K562 (cell line): ENCODE measurements at regions not wholly inside any gene's neighbourhood (a gene's known extent, or its start where the extent isn't known, plus 50 kb on each side); places are given as distances from the start of the nearest gene placed in this dataset.

ENCODE experiments used
- ATAC-seq: fragments of 200-7000 bp; cut with Tn5 transposase; 3 replicates; pipeline ENCODE4 v1.9.1; 2020; ENCODE audit warnings: moderate library complexity
- BruUV-seq: library from RNA; stranded (reverse); fragments of 400-500 nt; replicated peaks from 2 replicates; lab custom pipeline; 2021; lab: Mats Ljungman, UMichigan
- CTCF ChIA-PET: fragments of 300-600 bp; formaldehyde crosslinking; extraction: SDS; loops from one replicate; lab custom pipeline; 2021; ENCODE audit warnings: low intra/inter-chr PET ratio; lab: Yijun Ruan, JAX
- POLR2A ChIA-PET: fragments of 300-600, 350-650 bp; sonication (Branson Sonifier 250); formaldehyde crosslinking; extraction: SDS; loops from one replicate; lab custom pipeline; 2021; ENCODE audit warnings: antibody characterized with exemption, inconsistent platforms; lab: Yijun Ruan, JAX
- DNase-seq, 4 experiments: peaks; one replicate each; pipeline versions ENCODE4 v3.0.0 to v3.0.0-alpha.2; 2011 to 2018; ENCODE audit warnings: low spot score in 3 of 4, mixed read lengths in 3 of 4; ENCODE audit errors: extremely low read depth in 1 of 4
- FAIRE-seq: peaks from 2 replicates; lab custom pipeline; 2011; peaks lifted over from hg19 to GRCh38; lab: Jason Lieb, UNC
- H2AFZ ChIP-seq: 2 replicates; pipeline ENCODE4 v1.6.0; 2011; ENCODE audit warnings: low read depth, low read length, control low read depth, inconsistent platforms
- H3K27ac ChIP-seq: fragments of 200-600 bp; 3 replicates; pipeline ENCODE4 v1.8.0; 2011; ENCODE audit warnings: low read depth, mild to moderate bottlenecking, control low read depth, inconsistent platforms, low read length, moderate library complexity, mixed read lengths; ENCODE audit errors: extremely low read depth
- H3K27me3 ChIP-seq, 2 experiments: fragments of 300-600 bp in 1 of 2; 2 replicates in 1 of 2; 3 replicates in 1 of 2; pipeline versions ENCODE4 v1.6.0 to v1.8.0; 2011; ENCODE audit warnings: inconsistent platforms in 2 of 2, low read length in 2 of 2, mild to moderate bottlenecking in 1 of 2, mixed read lengths in 1 of 2, moderate library complexity in 1 of 2; ENCODE audit not compliant: control insufficient read depth in 2 of 2, insufficient read depth in 2 of 2
- H3K36me3 ChIP-seq: fragments of 300-600 bp; 3 replicates; pipeline ENCODE4 v1.8.0; 2011; ENCODE audit warnings: mild to moderate bottlenecking, low read length, inconsistent platforms; ENCODE audit not compliant: control insufficient read depth, insufficient read depth
- H3K4me1 ChIP-seq, 2 experiments: fragments of 200-600 bp in 1 of 2; replicated peaks in 1 of 2; 2 replicates in 1 of 2; 3 replicates in 1 of 2; pipeline versions ENCODE4 v1.5.1 to v1.8.0; 2011; ENCODE audit warnings: inconsistent platforms in 2 of 2, low read length in 2 of 2, mild to moderate bottlenecking in 1 of 2, mixed read lengths in 1 of 2, moderate library complexity in 1 of 2; ENCODE audit not compliant: control insufficient read depth in 2 of 2, insufficient read depth in 2 of 2
- H3K4me2 ChIP-seq: 2 replicates; pipeline ENCODE4 v1.6.1; 2011; ENCODE audit warnings: low read length, control low read depth, inconsistent platforms, mixed read lengths; ENCODE audit not compliant: insufficient read depth
- H3K4me3 ChIP-seq: fragments of 200-600 bp; sonication (generic), shearing (Covaris generic); 2 replicates; pipeline ENCODE4 v1.5.1; 2016; ENCODE audit warnings: control low read depth, inconsistent platforms
- H3K79me2 ChIP-seq: fragments of 200-600 bp; 3 replicates; pipeline ENCODE4 v1.8.0; 2011; ENCODE audit warnings: low read length, inconsistent platforms; ENCODE audit not compliant: control insufficient read depth, insufficient read depth
- H3K9ac ChIP-seq, 2 experiments: 2 replicates each; pipeline versions ENCODE4 v1.6.0 to v1.6.1; 2011; ENCODE audit warnings: low read depth in 2 of 2, low read length in 2 of 2, control low read depth in 1 of 2, inconsistent platforms in 1 of 2, mild to moderate bottlenecking in 1 of 2, mixed read lengths in 1 of 2; ENCODE audit not compliant: insufficient read depth in 1 of 2
- H3K9me1 ChIP-seq: one replicate; pipeline ENCODE4 v1.6.0; 2011; ENCODE audit warnings: inconsistent platforms, mild to moderate bottlenecking, low read length, moderate library complexity; ENCODE audit not compliant: control insufficient read depth, insufficient read depth
- H3K9me3 ChIP-seq: replicated peaks from 2 replicates; pipeline ENCODE4 v1.5.1; 2011; ENCODE audit warnings: low read depth, low read length, inconsistent platforms; ENCODE audit not compliant: control insufficient read depth, insufficient read depth
- H4K20me1 ChIP-seq: replicated peaks from 2 replicates; pipeline ENCODE4 v1.6.1; 2011; ENCODE audit warnings: low read length, inconsistent platforms, mixed read lengths; ENCODE audit not compliant: control insufficient read depth, insufficient read depth
- ARNT ChIP-seq, 2 experiments: fragments of 450-650 bp; IDR thresholded peaks; 2 replicates each; pipeline ENCODE4 v1.6.1; 2016; ENCODE audit warnings: mild to moderate bottlenecking in 1 of 2
- CBFB ChIP-seq: sonication (generic); formaldehyde crosslinking; IDR thresholded peaks from 2 replicates; pipeline ENCODE4 v1.4.0; 2020; ENCODE audit warnings: mild to moderate bottlenecking, missing genetic modification reagents
- CBX2 ChIP-seq: fragments of 200-600 bp; sonication (generic); IDR thresholded peaks from one replicate; pipeline ENCODE4 v1.6.1; 2012; ENCODE audit warnings: mild to moderate bottlenecking, low read length, inconsistent platforms; ENCODE audit not compliant: insufficient read depth, poor library complexity, severe bottlenecking
- GABPB1 ChIP-seq: sonication (generic); formaldehyde crosslinking; IDR thresholded peaks from 2 replicates; pipeline ENCODE4 v1.8.0; 2022; ENCODE audit warnings: mild to moderate bottlenecking, missing genetic modification reagents
- SETDB1 ChIP-seq: IDR thresholded peaks from one replicate; pipeline ENCODE4 v1.6.1; 2012; ENCODE audit warnings: low read length, control low read depth, inconsistent platforms
- TEAD4 ChIP-seq, 2 experiments: sonication (generic) in 1 of 2; formaldehyde crosslinking in 1 of 2; IDR thresholded peaks; 2 replicates each; pipeline versions ENCODE4 v1.6.1 to v1.8.0; 2012 to 2022; ENCODE audit warnings: borderline replicate concordance in 1 of 2, inconsistent platforms in 1 of 2, low read length in 1 of 2, mild to moderate bottlenecking in 1 of 2, missing genetic modification reagents in 1 of 2
- WGBS: fragments of 100-300 bp; shearing (Covaris generic); methylation state at CpG from one replicate; pipeline ENCODE4 v1.1.6; 2016; ENCODE audit warnings: low coverage, mixed read lengths; ENCODE audit not compliant: insufficient coverage; ENCODE audit errors: missing lambda C conversion rate; 5-methylcytosine and 5-hydroxymethylcytosine counted together
- in situ Hi-C: fragments of 300-500 bp; cut with MboI; formaldehyde crosslinking; loops from 4 replicates; pipeline ENCODE4 v1.15.0; 2018; ENCODE audit warnings: inconsistent platforms, mixed read lengths
- intact Hi-C: fragments of 100-400 bp; cut with micrococcal nuclease; formaldehyde crosslinking; loops from 2 replicates; pipeline ENCODE4 v1.14.2; 2022
- TF ChIP-seq, protein P1 (sequence below), 2 experiments: fragments of 450-650 bp; IDR thresholded peaks; 2 replicates each; pipeline ENCODE4 v1.6.1; 2016; ENCODE audit warnings: mild to moderate bottlenecking in 2 of 2, borderline replicate concordance in 1 of 2, low read depth in 1 of 2, moderate library complexity in 1 of 2
- TF ChIP-seq, protein P2 (sequence below): IDR thresholded peaks from 2 replicates; pipeline ENCODE4 v1.6.1; 2011; ENCODE audit warnings: borderline replicate concordance, low read depth, mild to moderate bottlenecking, moderate library complexity, low read length; ENCODE audit not compliant: insufficient read depth, poor library complexity, severe bottlenecking
- TF ChIP-seq, protein P3 (sequence below): fragments of 250-450 bp; sonication (Bioruptor Pico); IDR thresholded peaks from 2 replicates; pipeline ENCODE4 v1.8.0; 2022; ENCODE audit warnings: inconsistent platforms

DNA sequence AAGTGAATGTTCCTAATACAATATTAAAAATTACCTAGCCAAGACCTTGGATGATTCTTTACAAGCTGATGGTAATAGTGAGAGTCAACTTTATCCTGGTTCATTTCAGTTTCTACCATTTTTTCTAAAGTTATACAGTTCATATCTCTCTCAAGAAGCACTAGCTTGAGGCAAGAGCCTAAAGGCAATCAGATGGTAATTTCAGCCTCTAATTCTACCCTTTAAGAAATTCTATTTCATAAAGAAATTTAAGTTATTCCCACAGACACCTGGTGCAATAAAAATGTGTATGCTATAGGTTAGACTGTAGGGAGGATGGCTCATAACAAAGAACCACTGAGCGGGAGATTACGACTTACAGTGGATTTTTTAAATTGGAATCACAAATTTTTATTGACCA is 984.2 kb upstream of the ADGRL3 start:
- in situ Hi-C loops = no loop called here
- no peak for FAIRE-seq
- no peak for TF ChIP-seq CBX2
- TF ChIP-seq, protein P1, sequence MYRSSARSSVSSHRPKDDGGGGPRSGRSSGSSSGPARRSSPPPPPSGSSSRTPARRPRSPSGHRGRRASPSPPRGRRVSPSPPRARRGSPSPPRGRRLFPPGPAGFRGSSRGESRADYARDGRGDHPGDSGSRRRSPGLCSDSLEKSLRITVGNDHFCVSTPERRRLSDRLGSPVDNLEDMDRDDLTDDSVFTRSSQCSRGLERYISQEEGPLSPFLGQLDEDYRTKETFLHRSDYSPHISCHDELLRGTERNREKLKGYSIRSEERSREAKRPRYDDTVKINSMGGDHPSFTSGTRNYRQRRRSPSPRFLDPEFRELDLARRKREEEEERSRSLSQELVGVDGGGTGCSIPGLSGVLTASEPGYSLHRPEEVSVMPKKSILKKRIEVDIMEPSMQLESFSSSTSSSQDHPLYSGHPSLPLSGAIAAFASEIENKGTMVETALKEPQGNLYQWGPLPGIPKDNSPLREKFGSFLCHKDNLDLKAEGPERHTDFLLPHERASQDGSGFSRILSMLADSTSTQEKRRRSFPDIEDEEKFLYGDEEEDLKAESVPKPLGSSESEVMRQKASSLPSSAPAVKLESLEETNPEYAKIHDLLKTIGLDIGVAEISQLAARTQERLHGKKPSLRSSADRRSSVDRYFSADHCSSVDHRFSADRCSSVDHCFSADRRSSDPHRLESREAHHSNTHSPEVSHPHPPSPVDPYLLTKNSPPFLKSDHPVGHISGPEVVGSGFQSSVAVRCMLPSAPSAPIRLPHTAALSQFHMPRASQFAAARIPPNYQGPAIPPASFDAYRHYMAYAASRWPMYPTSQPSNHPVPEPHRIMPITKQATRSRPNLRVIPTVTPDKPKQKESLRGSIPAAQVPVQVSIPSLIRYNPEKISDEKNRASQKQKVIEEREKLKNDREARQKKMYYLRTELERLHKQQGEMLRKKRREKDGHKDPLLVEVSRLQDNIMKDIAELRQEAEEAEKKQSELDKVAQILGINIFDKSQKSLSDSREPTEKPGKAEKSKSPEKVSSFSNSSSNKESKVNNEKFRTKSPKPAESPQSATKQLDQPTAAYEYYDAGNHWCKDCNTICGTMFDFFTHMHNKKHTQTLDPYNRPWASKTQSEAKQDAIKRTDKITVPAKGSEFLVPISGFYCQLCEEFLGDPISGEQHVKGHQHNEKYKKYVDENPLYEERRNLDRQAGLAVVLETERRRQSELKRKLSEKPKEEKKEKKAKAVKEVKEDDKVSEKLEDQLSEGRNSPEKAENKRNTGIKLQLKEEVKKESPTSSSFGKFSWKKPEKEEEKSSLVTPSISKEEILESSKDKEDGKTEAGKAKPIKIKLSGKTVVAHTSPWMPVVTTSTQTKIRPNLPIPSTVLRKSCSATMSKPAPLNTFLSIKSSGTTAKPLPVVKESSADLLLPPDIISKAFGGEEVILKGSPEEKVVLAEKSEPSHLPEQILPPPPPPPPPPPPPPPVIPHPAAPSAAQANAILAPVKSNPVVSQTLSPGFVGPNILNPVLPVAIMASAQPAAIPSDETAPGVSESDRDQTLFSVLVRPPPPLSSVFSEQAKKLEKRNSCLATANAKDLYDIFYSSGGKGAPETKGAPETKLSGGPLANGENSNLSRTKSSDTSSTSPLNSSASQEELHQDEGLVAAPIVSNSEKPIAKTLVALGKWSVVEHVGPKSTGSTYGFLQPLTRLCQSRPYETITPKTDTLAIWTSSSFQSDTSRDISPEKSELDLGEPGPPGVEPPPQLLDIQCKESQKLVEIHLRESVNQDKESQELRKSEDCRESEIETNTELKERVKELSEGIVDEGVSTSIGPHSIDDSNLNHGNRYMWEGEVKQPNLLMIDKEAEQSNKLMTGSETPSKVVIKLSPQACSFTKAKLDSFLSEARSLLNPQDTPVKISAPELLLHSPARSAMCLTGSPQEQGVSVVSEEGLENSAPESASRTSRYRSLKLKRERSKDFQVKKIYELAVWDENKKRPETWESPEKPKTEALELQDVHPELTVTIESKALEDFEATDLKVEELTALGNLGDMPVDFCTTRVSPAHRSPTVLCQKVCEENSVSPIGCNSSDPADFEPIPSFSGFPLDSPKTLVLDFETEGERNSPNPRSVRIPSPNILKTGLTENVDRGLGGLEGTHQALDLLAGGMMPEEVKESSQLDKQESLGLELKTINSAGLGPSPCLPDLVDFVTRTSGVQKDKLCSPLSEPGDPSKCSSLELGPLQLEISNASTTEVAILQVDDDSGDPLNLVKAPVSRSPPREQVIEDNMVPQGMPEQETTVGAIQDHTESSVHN (IDR thresholded peaks at IDR 0.05; ENCODE audit: borderline replicate concordance in 1 of 2, low read depth in 1 of 2) = no peak
- TF ChIP-seq, protein P2, sequence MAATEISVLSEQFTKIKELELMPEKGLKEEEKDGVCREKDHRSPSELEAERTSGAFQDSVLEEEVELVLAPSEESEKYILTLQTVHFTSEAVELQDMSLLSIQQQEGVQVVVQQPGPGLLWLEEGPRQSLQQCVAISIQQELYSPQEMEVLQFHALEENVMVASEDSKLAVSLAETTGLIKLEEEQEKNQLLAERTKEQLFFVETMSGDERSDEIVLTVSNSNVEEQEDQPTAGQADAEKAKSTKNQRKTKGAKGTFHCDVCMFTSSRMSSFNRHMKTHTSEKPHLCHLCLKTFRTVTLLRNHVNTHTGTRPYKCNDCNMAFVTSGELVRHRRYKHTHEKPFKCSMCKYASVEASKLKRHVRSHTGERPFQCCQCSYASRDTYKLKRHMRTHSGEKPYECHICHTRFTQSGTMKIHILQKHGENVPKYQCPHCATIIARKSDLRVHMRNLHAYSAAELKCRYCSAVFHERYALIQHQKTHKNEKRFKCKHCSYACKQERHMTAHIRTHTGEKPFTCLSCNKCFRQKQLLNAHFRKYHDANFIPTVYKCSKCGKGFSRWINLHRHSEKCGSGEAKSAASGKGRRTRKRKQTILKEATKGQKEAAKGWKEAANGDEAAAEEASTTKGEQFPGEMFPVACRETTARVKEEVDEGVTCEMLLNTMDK = no peak
- no peak for TF ChIP-seq CBFB (CRISPR knock-in tag)
- TF ChIP-seq GABPB1 (CRISPR knock-in tag) = no peak
- no peak for TF ChIP-seq SETDB1
- TF ChIP-seq, protein P3, sequence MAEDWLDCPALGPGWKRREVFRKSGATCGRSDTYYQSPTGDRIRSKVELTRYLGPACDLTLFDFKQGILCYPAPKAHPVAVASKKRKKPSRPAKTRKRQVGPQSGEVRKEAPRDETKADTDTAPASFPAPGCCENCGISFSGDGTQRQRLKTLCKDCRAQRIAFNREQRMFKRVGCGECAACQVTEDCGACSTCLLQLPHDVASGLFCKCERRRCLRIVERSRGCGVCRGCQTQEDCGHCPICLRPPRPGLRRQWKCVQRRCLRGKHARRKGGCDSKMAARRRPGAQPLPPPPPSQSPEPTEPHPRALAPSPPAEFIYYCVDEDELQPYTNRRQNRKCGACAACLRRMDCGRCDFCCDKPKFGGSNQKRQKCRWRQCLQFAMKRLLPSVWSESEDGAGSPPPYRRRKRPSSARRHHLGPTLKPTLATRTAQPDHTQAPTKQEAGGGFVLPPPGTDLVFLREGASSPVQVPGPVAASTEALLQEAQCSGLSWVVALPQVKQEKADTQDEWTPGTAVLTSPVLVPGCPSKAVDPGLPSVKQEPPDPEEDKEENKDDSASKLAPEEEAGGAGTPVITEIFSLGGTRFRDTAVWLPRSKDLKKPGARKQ (CRISPR knock-in tag) = no peak
- TF ChIP-seq TEAD4 (IDR thresholded peaks at IDR 0.05; ENCODE audit: low read length) = no peak
- TF ChIP-seq TEAD4 (CRISPR knock-in tag; IDR thresholded peaks at IDR 0.05; ENCODE audit: borderline replicate concordance) = no peak
- TF ChIP-seq ARNT (IDR thresholded peaks at IDR 0.05) = no peak

More for the DNA sequence above, 984.2 kb upstream of the ADGRL3 start:
- Histone ChIP-seq H3K36me3 (no peaks in the 10 kb centered on the region), H3K27me3 (no peaks in the 10 kb centered on the region), H3K79me2 (no peaks in the 10 kb centered on the region), H2AFZ (no peak overlapping the region), H3K9ac (no peak overlapping the region), H3K4me3 (no peak overlapping the region), H4K20me1 (no peaks in the 10 kb centered on the region), H3K4me1 (no peaks in the 10 kb centered on the region), H3K9me1 (no peaks in the 10 kb centered on the region), H3K27ac (no peak overlapping the region), H3K4me2 (no peak overlapping the region), H3K9me3 (no peaks in the 10 kb centered on the region)
- ATAC-seq (no peak), DNase-seq (no peak)
- ChIA-PET POLR2A (no interaction called here), CTCF (no interaction called here)
- WGBS = 0% methylated on average over 2 of the region's 2 CpGs
- intact Hi-C loops = no loop called here
- BruUV-seq = no TSS peak
